Testis (tissue), 2 donors: ENCODE measurements at regions not wholly inside any gene's neighbourhood (a gene's known extent, or its start where the extent isn't known, plus 50 kb on each side); places are given as distances from the start of the nearest gene placed in this dataset.

Source experiments
- POLR2A ChIP-seq: fragments of 450-650 bp; IDR thresholded peaks from one replicate; pipeline ENCODE4 v1.6.1; 2017; ENCODE audit warnings: antibody characterized with exemption, mild to moderate bottlenecking, moderate library complexity
- TF ChIP-seq, protein P1 (sequence below), 3 experiments: fragments of 450-650 bp in 2 of 3; fragments of 200-600 bp in 1 of 3; sonication (generic) in 1 of 3; IDR thresholded peaks; one replicate each; pipeline ENCODE4 v1.5.1; 2016 to 2019; ENCODE audit warnings: antibody characterized with exemption in 3 of 3, mild to moderate bottlenecking in 2 of 3, moderate library complexity in 1 of 3

- TF ChIP-seq, protein P1, sequence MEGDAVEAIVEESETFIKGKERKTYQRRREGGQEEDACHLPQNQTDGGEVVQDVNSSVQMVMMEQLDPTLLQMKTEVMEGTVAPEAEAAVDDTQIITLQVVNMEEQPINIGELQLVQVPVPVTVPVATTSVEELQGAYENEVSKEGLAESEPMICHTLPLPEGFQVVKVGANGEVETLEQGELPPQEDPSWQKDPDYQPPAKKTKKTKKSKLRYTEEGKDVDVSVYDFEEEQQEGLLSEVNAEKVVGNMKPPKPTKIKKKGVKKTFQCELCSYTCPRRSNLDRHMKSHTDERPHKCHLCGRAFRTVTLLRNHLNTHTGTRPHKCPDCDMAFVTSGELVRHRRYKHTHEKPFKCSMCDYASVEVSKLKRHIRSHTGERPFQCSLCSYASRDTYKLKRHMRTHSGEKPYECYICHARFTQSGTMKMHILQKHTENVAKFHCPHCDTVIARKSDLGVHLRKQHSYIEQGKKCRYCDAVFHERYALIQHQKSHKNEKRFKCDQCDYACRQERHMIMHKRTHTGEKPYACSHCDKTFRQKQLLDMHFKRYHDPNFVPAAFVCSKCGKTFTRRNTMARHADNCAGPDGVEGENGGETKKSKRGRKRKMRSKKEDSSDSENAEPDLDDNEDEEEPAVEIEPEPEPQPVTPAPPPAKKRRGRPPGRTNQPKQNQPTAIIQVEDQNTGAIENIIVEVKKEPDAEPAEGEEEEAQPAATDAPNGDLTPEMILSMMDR (IDR thresholded peaks at IDR 0.05) = no peak
- no peak for TF ChIP-seq POLR2A
These were observed 266.8 kb upstream of the TET2 start for GRCh38 chr4:104879854-104880253.
